OCI-LY3 (cell line): ENCODE measurements at regions not wholly inside any gene's neighbourhood (a gene's known extent, or its start where the extent isn't known, plus 50 kb on each side); places are given as distances from the start of the nearest gene placed in this dataset.

Source experiments
- CTCF ChIP-seq: fragments of 200-600, 300-600 bp; sonication (generic); IDR thresholded peaks from 2 replicates; pipeline ENCODE4 v1.5.1; 2014; ENCODE audit warnings: antibody characterized with exemption, low read length, low read depth
- EZH2phosphoT487 ChIP-seq: fragments of 200-600 bp; shearing (Covaris generic); IDR thresholded peaks from 2 replicates; pipeline ENCODE4 v1.6.1; 2018; ENCODE audit warnings: antibody characterized with exemption, mixed run types, low read depth

GRCh38 chr3:5293207-5293606, 105.7 kb downstream of the EDEM1 start:
- TF ChIP-seq CTCF (no peak), EZH2phosphoT487 (no peak)
